PC-3 (cell line): ENCODE measurements at regions not wholly inside any gene's neighbourhood (a gene's known extent, or its start where the extent isn't known, plus 50 kb on each side); places are given as distances from the start of the nearest gene placed in this dataset.

Source experiments
- ATAC-seq: fragments of 200-7000 bp; cut with Tn5 transposase; 2 replicates; pipeline ENCODE4 v1.9.1; 2020; ENCODE audit warnings: mild to moderate bottlenecking, moderate library complexity
- BruUV-seq: library from RNA; stranded (reverse); fragments of 400-500 nt; replicated peaks from 2 replicates; lab custom pipeline; 2021; lab: Mats Ljungman, UMichigan
- CTCF ChIA-PET: fragments of 300-600 bp; sonication (Branson Sonifier 250); formaldehyde crosslinking; loops from one replicate; lab custom pipeline; 2022; ENCODE audit warnings: antibody characterized with exemption; lab: Charles Lee
- POLR2A ChIA-PET: fragments of 300-600 bp; sonication (Branson Sonifier 250); formaldehyde crosslinking; loops from one replicate; lab custom pipeline; 2022; ENCODE audit warnings: antibody characterized with exemption; ENCODE audit not compliant: unreplicated experiment; lab: Charles Lee
- DNase-seq: peaks from one replicate; pipeline ENCODE4 v3.0.0-alpha.2; 2015
- H2AFZ ChIP-seq: fragments of 300-600 bp; sonication (generic); 2 replicates; pipeline ENCODE4 v1.6.0; 2016; ENCODE audit warnings: antibody characterized with exemption, low read length
- H3F3A ChIP-seq: fragments of 300-600 bp; sonication (generic); one replicate; pipeline ENCODE4 v1.6.0; 2017; ENCODE audit warnings: antibody characterized with exemption, low read length, control low read depth, mild to moderate bottlenecking; ENCODE audit not compliant: unreplicated experiment
- H3K27ac ChIP-seq: fragments of 300-600 bp; sonication (generic); 2 replicates; pipeline ENCODE4 v1.5.1; 2016; ENCODE audit warnings: mild to moderate bottlenecking, low read length
- H3K27me3 ChIP-seq: fragments of 300-600 bp; sonication (generic); 2 replicates; pipeline ENCODE4 v1.6.1; 2016; ENCODE audit warnings: low read length, mixed read lengths
- H3K36me3 ChIP-seq: fragments of 300-600 bp; sonication (generic); 2 replicates; pipeline ENCODE4 v1.6.1; 2016; ENCODE audit warnings: low read depth, mixed run types, low read length, mixed read lengths
- H3K4me1 ChIP-seq: fragments of 300-600 bp; sonication (generic); 2 replicates; pipeline ENCODE4 v1.5.1; 2016; ENCODE audit warnings: low read length; ENCODE audit not compliant: insufficient read depth
- H3K4me2 ChIP-seq: fragments of 300-600 bp; sonication (generic); 2 replicates; pipeline ENCODE4 v1.6.0; 2016; ENCODE audit warnings: low read length
- H3K4me3 ChIP-seq: fragments of 300-600 bp; sonication (generic); 2 replicates; pipeline ENCODE4 v1.5.1; 2016; ENCODE audit warnings: mild to moderate bottlenecking, low read length, mixed read lengths
- H3K79me2 ChIP-seq: fragments of 300-600 bp; sonication (generic); 2 replicates; pipeline ENCODE4 v1.6.1; 2017; ENCODE audit warnings: low read length, mixed read lengths
- H3K9ac ChIP-seq: fragments of 300-600 bp; sonication (generic); 2 replicates; pipeline ENCODE4 v1.6.0; 2016; ENCODE audit warnings: mild to moderate bottlenecking, low read length
- H3K9me2 ChIP-seq: fragments of 300-600 bp; sonication (generic); replicated peaks from 2 replicates; pipeline ENCODE4 v1.6.1; 2016; ENCODE audit warnings: mixed run types, low read length, mixed read lengths
- H3K9me3 ChIP-seq: fragments of 300-600 bp; sonication (generic); 2 replicates; pipeline ENCODE4 v1.6.1; 2016; ENCODE audit warnings: low read length, mixed read lengths
- H4K20me1 ChIP-seq: fragments of 300-600 bp; sonication (generic); 2 replicates; pipeline ENCODE4 v1.6.1; 2016; ENCODE audit warnings: low read length, mixed read lengths
- CTCF ChIP-seq: fragments of 300-600 bp; sonication (generic); conservative IDR thresholded peaks from 2 replicates; pipeline ENCODE4 v1.5.1; 2017; ENCODE audit warnings: antibody characterized with exemption, low read depth, mild to moderate bottlenecking, low read length
- EZH2 ChIP-seq: fragments of 300-600 bp; sonication (generic); IDR thresholded peaks from one replicate; pipeline ENCODE4 v1.6.1; 2017; ENCODE audit warnings: antibody characterized with exemption, mild to moderate bottlenecking, low read length; ENCODE audit not compliant: unreplicated experiment
- EZH2phosphoT487 ChIP-seq: fragments of 300-600 bp; sonication (generic); IDR thresholded peaks from 2 replicates; pipeline ENCODE4 v1.6.1; 2018; ENCODE audit warnings: mild to moderate bottlenecking, antibody characterized with exemption, low read length, borderline replicate concordance
- intact Hi-C: fragments of 100-400 bp; cut with micrococcal nuclease; formaldehyde crosslinking; loops from 2 replicates; pipeline ENCODE4 v1.9.0; 2023

GRCh38 chrX:120739300-120739699 is 109.4 kb upstream of the C1GALT1C1 start:
- H3F3A ChIP-seq, result no peaks in the 10 kb centered on the region
- BruUV-seq, result no TSS peak
- TF ChIP-seq EZH2 (no peak), CTCF (no peak), EZH2phosphoT487 (no peak)
- H3K27ac ChIP-seq, result no peak overlapping the region
- H3K4me3 ChIP-seq, result no peak overlapping the region
- DNase-seq, result no peak
- H3K9me3 ChIP-seq, result no peaks in the 10 kb centered on the region
- no peak overlapping the region for H3K9ac ChIP-seq
- ATAC-seq, result no peak
- intact Hi-C loops, result no loop called here
- H3K36me3 ChIP-seq, result no peaks in the 10 kb centered on the region
- no peaks in the 10 kb centered on the region for H3K79me2 ChIP-seq
- H3K4me2 ChIP-seq, result no peak overlapping the region
- no peaks in the 10 kb centered on the region for H4K20me1 ChIP-seq
- H3K27me3 ChIP-seq, result no peaks in the 10 kb centered on the region
- no peak overlapping the region for H2AFZ ChIP-seq
- CTCF ChIA-PET, result no interaction called here
- peaks cover 57% of the 10 kb centered on the region for H3K4me1 ChIP-seq
- H3K9me2 ChIP-seq, result no peaks in the 10 kb centered on the region
- POLR2A ChIA-PET, result no interaction called here

- no TSS peak for BruUV-seq
- H3K9ac ChIP-seq, result peak overlapping the region; percentile 92
- peak overlapping the region; percentile 43 for H3K4me2 ChIP-seq
- no peaks in the 10 kb centered on the region for H3K9me2 ChIP-seq
- no peaks in the 10 kb centered on the region for H3K36me3 ChIP-seq
- H3F3A ChIP-seq, result no peaks in the 10 kb centered on the region
- no peaks in the 10 kb centered on the region for H4K20me1 ChIP-seq
- intact Hi-C loops, result no loop called here
- no peak for TF ChIP-seq EZH2
- no peak for TF ChIP-seq CTCF
- no peak for TF ChIP-seq EZH2phosphoT487
- peaks cover 76% of the 10 kb centered on the region for H3K4me1 ChIP-seq
- ChIA-PET CTCF (no interaction called here), POLR2A (no interaction called here)
- no peak overlapping the region for H3K4me3 ChIP-seq
- ATAC-seq, result peak; percentile 18
- no peaks in the 10 kb centered on the region for H3K9me3 ChIP-seq
- H3K27me3 ChIP-seq, result no peaks in the 10 kb centered on the region
- peak overlapping the region; percentile 99 for H3K27ac ChIP-seq
- H3K79me2 ChIP-seq, result no peaks in the 10 kb centered on the region
- no peak overlapping the region for H2AFZ ChIP-seq
- DNase-seq, result peak; percentile 82
These were observed 107.1 kb upstream of the C1GALT1C1 start for GRCh38 chrX:120736989-120737388.

GRCh38 chrX:120735966-120736365 is 106.1 kb upstream of the C1GALT1C1 start:
- TF ChIP-seq CTCF, result no peak
- no peak for TF ChIP-seq EZH2phosphoT487
- no peak for TF ChIP-seq EZH2
- Histone ChIP-seq H3K9me2 (no peaks in the 10 kb centered on the region), H3K4me3 (no peak overlapping the region), H2AFZ (no peak overlapping the region), H3K9me3 (no peaks in the 10 kb centered on the region), H3F3A (no peaks in the 10 kb centered on the region), H3K9ac (peak overlapping the region; percentile 92), H3K27ac (peak overlapping the region; percentile 99), H3K36me3 (no peaks in the 10 kb centered on the region), H3K79me2 (no peaks in the 10 kb centered on the region), H3K4me1 (peaks cover 69% of the 10 kb centered on the region), H3K4me2 (peak overlapping the region; percentile 24), H3K27me3 (no peaks in the 10 kb centered on the region), H4K20me1 (no peaks in the 10 kb centered on the region)
- ChIA-PET POLR2A (no interaction called here), CTCF (no interaction called here)
- DNase-seq (no peak), ATAC-seq (no peak)
- intact Hi-C loops, result no loop called here
- BruUV-seq, result no TSS peak
